ENCODE measurements at regions not wholly inside any gene's neighbourhood (a gene's known extent, or its start where the extent isn't known, plus 50 kb on each side); places are given as distances from the start of the nearest gene placed in this dataset.
"Not testable (repeated sequence)": the region's sequence is repeated elsewhere in the genome, so short reads cannot be mapped to it uniquely, and the experiment has no call there.

- no peaks in the 10 kb centered on the region for H3K27me3 Mint-ChIP-seq
- no peaks in the 10 kb centered on the region for H3K27me3 ChIP-seq (ENCODE audit: control insufficient read depth, insufficient read depth, low read length)
- peaks cover 0 to 28% (median 12%) of the 10 kb centered on the region in 7 donors for H3K9me3 Mint-ChIP-seq
- H3K27ac ChIP-seq (ENCODE audit: insufficient read depth, low read length, poor library complexity, severe bottlenecking), result no peak overlapping the region
- no peaks in the 10 kb centered on the region for H3K36me3 ChIP-seq (ENCODE audit: control insufficient read depth, insufficient read depth, low read length)
- H3K36me3 Mint-ChIP-seq, result no peaks in the 10 kb centered on the region
- no peaks in the 10 kb centered on the region for H3K4me1 ChIP-seq (ENCODE audit: control insufficient read depth, insufficient read depth, low read length, poor library complexity, severe bottlenecking)
- H3K4me1 Mint-ChIP-seq, result no peaks in the 10 kb centered on the region
- no peak for DNase-seq
- H3K4me3 Mint-ChIP-seq, result no peak overlapping the region
- H3K4me3 ChIP-seq (ENCODE audit: low read depth, low read length), result no peak overlapping the region
- no peak overlapping the region for H3K27ac Mint-ChIP-seq
- ATAC-seq (ENCODE audit: low read depth in 2 of 2), result no peak
- H3K9me3 ChIP-seq (ENCODE audit: control insufficient read depth in 2 of 2, low read length in 2 of 2), result peaks cover 3 to 4% of the 10 kb centered on the region in 2 experiments
Observed at GRCh38 chr1:238380167-238380566, 489.4 kb upstream of the ZP4 start.

- H3K4me3 Mint-ChIP-seq; H3K4me1 Mint-ChIP-seq; H3K27ac ChIP-seq (ENCODE audit: insufficient read depth, low read length, poor library complexity, severe bottlenecking); DNase-seq; ATAC-seq (ENCODE audit: low read depth in 2 of 2); H3K4me1 ChIP-seq (ENCODE audit: control insufficient read depth, insufficient read depth, low read length, poor library complexity, severe bottlenecking); H3K27me3 Mint-ChIP-seq; H3K36me3 Mint-ChIP-seq; H3K27me3 ChIP-seq (ENCODE audit: control insufficient read depth, insufficient read depth, low read length); H3K9me3 ChIP-seq (ENCODE audit: control insufficient read depth in 2 of 2, low read length in 2 of 2); H3K36me3 ChIP-seq (ENCODE audit: control insufficient read depth, insufficient read depth, low read length); H3K4me3 ChIP-seq (ENCODE audit: low read depth, low read length): not testable (repeated sequence)
- peaks cover 0 to 28% (median 13%) of the 10 kb centered on the region in 7 donors for H3K9me3 Mint-ChIP-seq
- peak overlapping the region in 1 of 3 donors; percentile 91 for H3K27ac Mint-ChIP-seq
Observed at GRCh38 chr1:238379446-238379845, 488.7 kb upstream of the ZP4 start.

GRCh38 chr1:238377280-238377919 lies 486.7 kb upstream of the ZP4 start:
- no peaks in the 10 kb centered on the region for H3K36me3 Mint-ChIP-seq
- Histone ChIP-seq H3K9me3 (ENCODE audit: control insufficient read depth in 2 of 2, low read length in 2 of 2) (peaks cover 0 to 4% of the 10 kb centered on the region in 2 experiments), H3K4me1 (ENCODE audit: control insufficient read depth, insufficient read depth, low read length, poor library complexity, severe bottlenecking) (no peaks in the 10 kb centered on the region), H3K27ac (ENCODE audit: insufficient read depth, low read length, poor library complexity, severe bottlenecking) (no peak overlapping the region), H3K4me3 (ENCODE audit: low read depth, low read length) (no peak overlapping the region), H3K36me3 (ENCODE audit: control insufficient read depth, insufficient read depth, low read length) (no peaks in the 10 kb centered on the region), H3K27me3 (ENCODE audit: control insufficient read depth, insufficient read depth, low read length) (no peaks in the 10 kb centered on the region)
- H3K27me3 Mint-ChIP-seq, result no peaks in the 10 kb centered on the region
- no peak overlapping the region for H3K4me3 Mint-ChIP-seq
- H3K27ac Mint-ChIP-seq, result no peak overlapping the region
- ATAC-seq (ENCODE audit: low read depth in 2 of 2) (no peak), DNase-seq (no peak)
- H3K4me1 Mint-ChIP-seq, result no peaks in the 10 kb centered on the region
- peaks cover 0 to 27% (median 11%) of the 10 kb centered on the region in 7 donors for H3K9me3 Mint-ChIP-seq

DNA sequence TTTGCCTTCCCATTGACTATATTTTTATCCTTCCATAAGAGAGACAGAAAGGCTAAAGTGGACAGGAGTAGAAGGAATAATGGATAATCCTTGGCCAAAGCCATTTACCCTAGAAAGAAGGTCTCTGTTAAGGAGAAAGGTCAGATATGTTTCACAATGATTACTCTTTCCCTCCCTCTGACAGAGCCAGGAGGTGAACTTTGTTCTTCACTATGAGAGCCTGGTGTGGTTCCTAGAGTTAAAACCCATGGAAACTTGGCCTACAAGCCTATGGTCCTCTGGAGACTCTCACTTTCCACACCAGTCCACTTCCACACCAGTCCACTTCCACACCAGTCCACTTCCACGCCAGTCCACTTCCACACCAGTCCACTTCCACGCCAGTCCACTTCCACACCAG lies 479.9 kb upstream of the ZP4 start:
- H3K9me3 ChIP-seq (ENCODE audit: control insufficient read depth in 2 of 2, low read length in 2 of 2), result no peaks in the 10 kb centered on the region
- no peak overlapping the region for H3K27ac ChIP-seq (ENCODE audit: insufficient read depth, low read length, poor library complexity, severe bottlenecking)
- DNase-seq (no peak), ATAC-seq (ENCODE audit: low read depth in 2 of 2) (no peak)
- Mint-ChIP-seq H3K4me3 (no peak overlapping the region), H3K36me3 (no peaks in the 10 kb centered on the region), H3K4me1 (no peaks in the 10 kb centered on the region), H3K27ac (no peak overlapping the region), H3K27me3 (no peaks in the 10 kb centered on the region), H3K9me3 (peaks cover 0 to 24% (median 9%) of the 10 kb centered on the region in 7 donors)
- H3K4me3 ChIP-seq (ENCODE audit: low read depth, low read length), result no peak overlapping the region
- no peaks in the 10 kb centered on the region for H3K36me3 ChIP-seq (ENCODE audit: control insufficient read depth, insufficient read depth, low read length)
- H3K4me1 ChIP-seq (ENCODE audit: control insufficient read depth, insufficient read depth, low read length, poor library complexity, severe bottlenecking), result no peaks in the 10 kb centered on the region
- H3K27me3 ChIP-seq (ENCODE audit: control insufficient read depth, insufficient read depth, low read length), result no peaks in the 10 kb centered on the region

DNA sequence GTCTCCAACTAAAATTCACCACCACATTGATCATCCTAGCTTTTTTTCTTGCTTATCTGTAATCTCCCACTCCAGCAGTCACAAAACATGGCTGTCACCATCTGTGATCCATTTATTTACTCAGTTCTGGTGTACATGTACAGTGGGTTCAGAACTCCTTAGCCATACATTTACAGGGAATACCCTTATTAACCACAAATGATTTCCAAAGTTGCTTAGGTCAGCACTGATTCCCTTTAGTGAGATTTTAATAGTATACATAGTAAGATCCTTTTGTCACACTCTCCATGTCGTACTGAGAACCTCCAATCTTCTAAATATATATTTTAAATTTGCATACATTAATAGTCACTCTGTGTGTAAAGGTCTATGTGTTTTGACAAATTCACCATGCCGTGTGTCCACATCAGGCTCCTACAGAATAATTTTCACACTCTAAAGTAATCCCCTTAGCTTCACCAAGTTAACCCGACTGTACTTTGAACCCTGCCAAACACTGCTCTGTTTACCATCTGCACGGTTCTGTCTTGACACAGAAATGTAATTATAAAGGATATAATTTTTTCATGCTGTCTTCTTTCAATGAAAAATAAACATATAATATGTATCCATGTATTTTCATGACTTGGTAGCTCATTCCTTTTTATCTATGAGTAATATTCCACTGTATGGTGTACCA lies 473.6 kb upstream of the ZP4 start:
- DNase-seq (no peak), ATAC-seq (ENCODE audit: low read depth in 2 of 2) (no peak)
- Histone ChIP-seq H3K4me1 (ENCODE audit: control insufficient read depth, insufficient read depth, low read length, poor library complexity, severe bottlenecking) (no peaks in the 10 kb centered on the region), H3K27me3 (ENCODE audit: control insufficient read depth, insufficient read depth, low read length) (no peaks in the 10 kb centered on the region), H3K9me3 (ENCODE audit: control insufficient read depth in 2 of 2, low read length in 2 of 2) (peaks cover 0 to 5% of the 10 kb centered on the region in 2 experiments), H3K36me3 (ENCODE audit: control insufficient read depth, insufficient read depth, low read length) (no peaks in the 10 kb centered on the region), H3K27ac (ENCODE audit: insufficient read depth, low read length, poor library complexity, severe bottlenecking) (no peak overlapping the region), H3K4me3 (ENCODE audit: low read depth, low read length) (no peak overlapping the region)
- Mint-ChIP-seq H3K27me3 (no peaks in the 10 kb centered on the region), H3K9me3 (peaks cover 0 to 25% (median 7%) of the 10 kb centered on the region in 7 donors), H3K27ac (no peak overlapping the region), H3K4me1 (no peaks in the 10 kb centered on the region), H3K4me3 (no peak overlapping the region), H3K36me3 (no peaks in the 10 kb centered on the region)

DNA sequence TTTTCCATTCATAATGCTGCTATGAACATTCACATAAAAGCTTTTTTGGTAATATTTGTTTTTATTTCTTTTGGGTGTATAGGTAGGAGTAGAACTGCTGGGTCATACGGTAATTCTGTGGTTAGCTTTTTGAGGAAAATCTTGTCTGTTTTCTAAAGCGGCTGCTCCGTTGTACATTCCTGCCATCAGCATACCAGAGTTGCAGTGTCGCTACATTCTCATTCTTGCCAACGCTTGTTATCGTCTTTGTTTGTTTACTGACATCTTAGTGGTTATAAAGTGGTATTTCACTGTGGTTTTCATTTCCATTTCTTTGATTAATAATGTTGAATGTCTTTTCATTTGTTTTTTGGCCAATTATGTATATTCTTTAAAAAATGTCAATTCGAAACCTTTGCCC lies 469.8 kb upstream of the ZP4 start:
- Histone ChIP-seq H3K4me1 (ENCODE audit: control insufficient read depth, insufficient read depth, low read length, poor library complexity, severe bottlenecking) (no peaks in the 10 kb centered on the region), H3K36me3 (ENCODE audit: control insufficient read depth, insufficient read depth, low read length) (no peaks in the 10 kb centered on the region), H3K9me3 (ENCODE audit: control insufficient read depth in 2 of 2, low read length in 2 of 2) (peaks cover 0 to 5% of the 10 kb centered on the region in 2 experiments), H3K27me3 (ENCODE audit: control insufficient read depth, insufficient read depth, low read length) (no peaks in the 10 kb centered on the region), H3K27ac (ENCODE audit: insufficient read depth, low read length, poor library complexity, severe bottlenecking) (no peak overlapping the region), H3K4me3 (ENCODE audit: low read depth, low read length) (no peak overlapping the region)
- DNase-seq (no peak), ATAC-seq (ENCODE audit: low read depth in 2 of 2) (no peak)
- Mint-ChIP-seq H3K36me3 (no peaks in the 10 kb centered on the region), H3K4me3 (no peak overlapping the region), H3K27ac (no peak overlapping the region), H3K4me1 (no peaks in the 10 kb centered on the region), H3K9me3 (peaks cover 0 to 14% (median 8%) of the 10 kb centered on the region in 7 donors), H3K27me3 (no peaks in the 10 kb centered on the region)

GRCh38 chr1:238350471-238350870 lies 459.7 kb upstream of the ZP4 start:
- ATAC-seq (ENCODE audit: low read depth in 2 of 2) (no peak), DNase-seq (no peak)
- Histone ChIP-seq H3K27me3 (ENCODE audit: control insufficient read depth, insufficient read depth, low read length) (no peaks in the 10 kb centered on the region), H3K4me1 (ENCODE audit: control insufficient read depth, insufficient read depth, low read length, poor library complexity, severe bottlenecking) (no peaks in the 10 kb centered on the region), H3K27ac (ENCODE audit: insufficient read depth, low read length, poor library complexity, severe bottlenecking) (no peak overlapping the region), H3K4me3 (ENCODE audit: low read depth, low read length) (no peak overlapping the region), H3K9me3 (ENCODE audit: control insufficient read depth in 2 of 2, low read length in 2 of 2) (no peaks in the 10 kb centered on the region), H3K36me3 (ENCODE audit: control insufficient read depth, insufficient read depth, low read length) (no peaks in the 10 kb centered on the region)
- Mint-ChIP-seq H3K4me1 (no peaks in the 10 kb centered on the region), H3K27ac (no peak overlapping the region), H3K9me3 (peaks cover 0 to 34% (median 9%) of the 10 kb centered on the region in 7 donors), H3K36me3 (no peaks in the 10 kb centered on the region), H3K27me3 (no peaks in the 10 kb centered on the region), H3K4me3 (no peak overlapping the region)

- Histone ChIP-seq H3K9me3 (ENCODE audit: control insufficient read depth in 2 of 2, low read length in 2 of 2) (no peaks in the 10 kb centered on the region), H3K27ac (ENCODE audit: insufficient read depth, low read length, poor library complexity, severe bottlenecking) (no peak overlapping the region), H3K27me3 (ENCODE audit: control insufficient read depth, insufficient read depth, low read length) (no peaks in the 10 kb centered on the region), H3K4me1 (ENCODE audit: control insufficient read depth, insufficient read depth, low read length, poor library complexity, severe bottlenecking) (no peaks in the 10 kb centered on the region), H3K4me3 (ENCODE audit: low read depth, low read length) (no peak overlapping the region), H3K36me3 (ENCODE audit: control insufficient read depth, insufficient read depth, low read length) (no peaks in the 10 kb centered on the region)
- Mint-ChIP-seq H3K27me3 (no peaks in the 10 kb centered on the region), H3K9me3 (peaks cover 0 to 28% (median 4%) of the 10 kb centered on the region in 7 donors), H3K27ac (no peak overlapping the region), H3K36me3 (no peaks in the 10 kb centered on the region), H3K4me1 (no peaks in the 10 kb centered on the region), H3K4me3 (no peak overlapping the region)
- DNase-seq (no peak), ATAC-seq (ENCODE audit: low read depth in 2 of 2) (no peak)
Observed at GRCh38 chr1:238346340-238346739, 455.6 kb upstream of the ZP4 start.

Measured in CD4-positive, CD25-positive, alpha-beta regulatory T cell (primary cell).